H9 (cell line): ENCODE measurements at regions not wholly inside any gene's neighbourhood (a gene's known extent, or its start where the extent isn't known, plus 50 kb on each side); places are given as distances from the start of the nearest gene placed in this dataset.

Source experiments
- DNase-seq: peaks from one replicate; pipeline ENCODE4 v3.0.0-alpha.2; 2017
- H2AFZ ChIP-seq: one replicate; pipeline ENCODE4 v1.6.1; 2013; ENCODE audit warnings: mild to moderate bottlenecking, low read length, control low read depth, moderate library complexity
- H2AK5ac ChIP-seq: 2 replicates; pipeline ENCODE4 v1.6.1; 2013; ENCODE audit warnings: low read length, control low read depth, mixed read lengths; ENCODE audit not compliant: insufficient read length
- H2BK120ac ChIP-seq: one replicate; pipeline ENCODE4 v1.6.1; 2013; ENCODE audit warnings: low read depth, mild to moderate bottlenecking, low read length, control low read depth, inconsistent platforms; ENCODE audit not compliant: poor library complexity, severe bottlenecking
- H2BK12ac ChIP-seq: 2 replicates; pipeline ENCODE4 v1.6.1; 2013; ENCODE audit warnings: low read length, control low read depth, mixed read lengths, low read depth; ENCODE audit not compliant: insufficient read length
- H2BK15ac ChIP-seq: 2 replicates; pipeline ENCODE4 v1.6.1; 2013; ENCODE audit warnings: low read depth, low read length, control low read depth
- H2BK20ac ChIP-seq: one replicate; pipeline ENCODE4 v1.6.1; 2013; ENCODE audit warnings: low read depth, mild to moderate bottlenecking, low read length, control low read depth, inconsistent platforms; ENCODE audit not compliant: poor library complexity, severe bottlenecking
- H2BK5ac ChIP-seq: 2 replicates; pipeline ENCODE4 v1.6.1; 2013; ENCODE audit warnings: low read length, control low read depth, mixed read lengths; ENCODE audit not compliant: insufficient read length
- H3K14ac ChIP-seq: 2 replicates; pipeline ENCODE4 v1.6.1; 2013; ENCODE audit warnings: low read length, control low read depth; ENCODE audit not compliant: insufficient read depth
- H3K18ac ChIP-seq: 2 replicates; pipeline ENCODE4 v1.6.1; 2013; ENCODE audit warnings: low read depth, mild to moderate bottlenecking, mixed read lengths, low read length, control low read depth; ENCODE audit not compliant: insufficient read length
- H3K23ac ChIP-seq: 2 replicates; pipeline ENCODE4 v1.6.1; 2013; ENCODE audit warnings: low read length, control low read depth, mixed read lengths, low read depth; ENCODE audit not compliant: insufficient read length
- H3K23me2 ChIP-seq: 2 replicates; pipeline ENCODE4 v1.6.1; 2013; ENCODE audit warnings: low read depth, mild to moderate bottlenecking, mixed read lengths, low read length, control low read depth; ENCODE audit not compliant: insufficient read length, poor library complexity, severe bottlenecking
- H3K27ac ChIP-seq: 2 replicates; pipeline ENCODE4 v1.5.1; 2013; ENCODE audit warnings: low read length, control low read depth, mixed read lengths, low read depth; ENCODE audit not compliant: insufficient read length
- H3K27me3 ChIP-seq: 2 replicates; pipeline ENCODE4 v1.6.1; 2013; ENCODE audit warnings: low read length, control low read depth, inconsistent platforms; ENCODE audit not compliant: insufficient read depth
- H3K4ac ChIP-seq: 2 replicates; pipeline ENCODE4 v1.6.1; 2013; ENCODE audit warnings: low read depth, mild to moderate bottlenecking, control low read depth, inconsistent platforms, low read length, moderate library complexity
- H3K4me1 ChIP-seq: 2 replicates; pipeline ENCODE4 v1.6.1; 2013; ENCODE audit warnings: low read length, control low read depth, inconsistent platforms; ENCODE audit not compliant: insufficient read depth
- H3K4me2 ChIP-seq: 2 replicates; pipeline ENCODE4 v1.6.1; 2013; ENCODE audit warnings: low read length, control low read depth, mixed read lengths; ENCODE audit not compliant: insufficient read length, insufficient read depth
- H3K56ac ChIP-seq: 2 replicates; pipeline ENCODE4 v1.6.1; 2013; ENCODE audit warnings: low read depth, mild to moderate bottlenecking, mixed read lengths, low read length, control low read depth; ENCODE audit not compliant: insufficient read length
- H3K79me1 ChIP-seq: 2 replicates; pipeline ENCODE4 v1.6.1; 2013; ENCODE audit warnings: low read depth, mild to moderate bottlenecking, moderate library complexity, low read length, control low read depth, inconsistent platforms; ENCODE audit not compliant: insufficient read depth, poor library complexity, severe bottlenecking
- H3K79me2 ChIP-seq: 2 replicates; pipeline ENCODE4 v1.6.1; 2013; ENCODE audit warnings: low read length, control low read depth, inconsistent platforms; ENCODE audit not compliant: insufficient read depth
- H3K9ac ChIP-seq: 2 replicates; pipeline ENCODE4 v1.6.1; 2013; ENCODE audit warnings: low read length, control low read depth, mixed read lengths; ENCODE audit not compliant: insufficient read length; ENCODE audit errors: extremely low read depth
- H3K9me3 ChIP-seq: one replicate; pipeline ENCODE4 v1.6.1; 2013; ENCODE audit warnings: low read depth, low read length, inconsistent platforms; ENCODE audit not compliant: control insufficient read depth
- H3T11ph ChIP-seq: one replicate; pipeline ENCODE4 v1.6.1; 2013; ENCODE audit warnings: mild to moderate bottlenecking, low read length, control low read depth, inconsistent platforms
- H4K20me1 ChIP-seq: one replicate; pipeline ENCODE4 v1.6.1; 2013; ENCODE audit not compliant: control insufficient read depth, insufficient read length, insufficient read depth
- H4K5ac ChIP-seq: 2 replicates; pipeline ENCODE4 v1.6.1; 2013; ENCODE audit warnings: low read depth, mild to moderate bottlenecking, mixed read lengths, low read length, control low read depth; ENCODE audit not compliant: insufficient read length
- H4K8ac ChIP-seq: replicated peaks from 2 replicates; pipeline ENCODE4 v1.6.1; 2013; ENCODE audit warnings: low read length, control low read depth, mixed read lengths, low read depth; ENCODE audit not compliant: insufficient read length
- H4K91ac ChIP-seq: 2 replicates; pipeline ENCODE4 v1.6.1; 2013; ENCODE audit warnings: low read depth, mild to moderate bottlenecking, moderate library complexity, mixed read lengths, low read length, control low read depth; ENCODE audit not compliant: insufficient read length
- H3K27ac Mint-ChIP-seq, 3 experiments: 2 replicates in 2 of 3; 3 replicates in 1 of 3; pipeline ENCODE4 v1.8.0; 2020 to 2021; ENCODE audit warnings: mixed read lengths in 3 of 3, mild to moderate bottlenecking in 1 of 3, moderate library complexity in 1 of 3
- H3K27me3 Mint-ChIP-seq: 2 replicates; pipeline ENCODE4 v1.8.0; 2021; ENCODE audit warnings: low read depth, mild to moderate bottlenecking, moderate library complexity, mixed read lengths
- H3K36me3 Mint-ChIP-seq, 3 experiments: 2 replicates in 2 of 3; 3 replicates in 1 of 3; pipeline ENCODE4 v1.8.0; 2020 to 2021; ENCODE audit warnings: low read depth in 3 of 3, mixed read lengths in 3 of 3; ENCODE audit not compliant: insufficient read depth in 1 of 3
- H3K4me1 Mint-ChIP-seq, 2 experiments: 2 replicates each; pipeline ENCODE4 v1.8.0; 2020; ENCODE audit warnings: mixed read lengths in 2 of 2
- H3K4me3 Mint-ChIP-seq, 2 experiments: 2 replicates in 1 of 2; 3 replicates in 1 of 2; pipeline ENCODE4 v1.8.0; 2020 to 2021; ENCODE audit warnings: mild to moderate bottlenecking in 2 of 2, mixed read lengths in 2 of 2, moderate library complexity in 1 of 2
- H3K9me3 Mint-ChIP-seq, 2 experiments: 2 replicates in 1 of 2; 3 replicates in 1 of 2; pipeline ENCODE4 v1.8.0; 2020; ENCODE audit warnings: mild to moderate bottlenecking in 2 of 2, mixed read lengths in 2 of 2, moderate library complexity in 1 of 2
- CTCF ChIP-seq: fragments of 200-600 bp; sonication (generic); conservative IDR thresholded peaks from 3 replicates; pipeline ENCODE4 v1.8.0; 2021; ENCODE audit warnings: antibody characterized with exemption, mild to moderate bottlenecking
- WGBS: extraction: QIAGEN DNeasy Blood & Tissue Kit; methylation state at CpG from one replicate; pipeline ENCODE4 v1.1.7; 2013; ENCODE audit warnings: missing lambda C conversion rate, low lambda C conversion rate, mixed read lengths; ENCODE audit not compliant: insufficient read length; ENCODE audit errors: extremely low coverage; 5-methylcytosine and 5-hydroxymethylcytosine counted together

GRCh38 chr13:105312906-105313305, 1222.6 kb downstream of the EFNB2 start:
- no peak for DNase-seq
- no peak overlapping the region for H3K56ac ChIP-seq
- no peak overlapping the region for H3K18ac ChIP-seq
- Mint-ChIP-seq H3K9me3 (peaks cover 2 to 3% of the 10 kb centered on the region in 2 experiments; a peak in 3 of 5 replicates), H3K27me3 (no peaks in the 10 kb centered on the region), H3K4me1 (no peaks in the 10 kb centered on the region), H3K36me3 (peaks cover 0 to 5% (median 2%) of the 10 kb centered on the region in 3 experiments; a peak in 3 of 7 replicates), H3K27ac (no peak overlapping the region), H3K4me3 (no peak overlapping the region)
- H3K27me3 ChIP-seq: no peaks in the 10 kb centered on the region
- H3K79me2 ChIP-seq: no peaks in the 10 kb centered on the region
- TF ChIP-seq CTCF: no peak
- no peak overlapping the region for H4K5ac ChIP-seq
- H3K4ac ChIP-seq: no peak overlapping the region
- H2AFZ ChIP-seq: no peak overlapping the region
- H3K9ac ChIP-seq: no peak overlapping the region
- no peak overlapping the region for H3T11ph ChIP-seq
- H2BK120ac ChIP-seq: no peak overlapping the region
- no peak overlapping the region for H2AK5ac ChIP-seq
- H4K8ac ChIP-seq: no peak overlapping the region
- H2BK5ac ChIP-seq: no peak overlapping the region
- no peaks in the 10 kb centered on the region for H3K23me2 ChIP-seq
- no peak overlapping the region for H2BK15ac ChIP-seq
- no peak overlapping the region for H3K14ac ChIP-seq
- H2BK20ac ChIP-seq: no peak overlapping the region
- H3K4me2 ChIP-seq: no peak overlapping the region
- WGBS: no CpG with 5 or more reads among the region's 2 CpGs
- no peak overlapping the region for H2BK12ac ChIP-seq
- H3K27ac ChIP-seq: no peak overlapping the region
- no peaks in the 10 kb centered on the region for H3K4me1 ChIP-seq
- H3K23ac ChIP-seq: no peak overlapping the region
- H3K79me1 ChIP-seq: no peaks in the 10 kb centered on the region
- no peak overlapping the region for H4K91ac ChIP-seq
- no peaks in the 10 kb centered on the region for H4K20me1 ChIP-seq
- H3K9me3 ChIP-seq: no peaks in the 10 kb centered on the region
